ENCODE measurements at regions not wholly inside any gene's neighbourhood (a gene's known extent, or its start where the extent isn't known, plus 50 kb on each side); places are given as distances from the start of the nearest gene placed in this dataset.

- DNase-seq = no peak
These were observed 199.5 kb upstream of the ZNF536 start for GRCh38 chr19:30172613-30173242.

- no peak for DNase-seq
These were observed 198.4 kb upstream of the ZNF536 start for GRCh38 chr19:30173593-30174356.

DNA sequence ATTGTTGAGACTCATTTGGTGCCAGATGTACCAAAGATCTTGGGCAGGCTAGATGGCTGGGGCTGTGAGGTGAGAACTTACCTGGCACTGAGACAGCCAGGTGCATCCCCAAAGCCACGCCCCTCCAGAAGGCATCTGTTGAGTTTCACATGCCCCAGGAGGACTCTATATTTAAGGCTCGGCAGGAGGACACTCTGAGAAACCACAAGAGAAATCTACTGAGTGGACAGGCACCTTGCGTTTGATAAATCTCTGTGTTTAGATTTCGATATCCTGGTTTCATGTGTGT lies 197.9 kb upstream of the ZNF536 start:
- no peak for DNase-seq

DNA sequence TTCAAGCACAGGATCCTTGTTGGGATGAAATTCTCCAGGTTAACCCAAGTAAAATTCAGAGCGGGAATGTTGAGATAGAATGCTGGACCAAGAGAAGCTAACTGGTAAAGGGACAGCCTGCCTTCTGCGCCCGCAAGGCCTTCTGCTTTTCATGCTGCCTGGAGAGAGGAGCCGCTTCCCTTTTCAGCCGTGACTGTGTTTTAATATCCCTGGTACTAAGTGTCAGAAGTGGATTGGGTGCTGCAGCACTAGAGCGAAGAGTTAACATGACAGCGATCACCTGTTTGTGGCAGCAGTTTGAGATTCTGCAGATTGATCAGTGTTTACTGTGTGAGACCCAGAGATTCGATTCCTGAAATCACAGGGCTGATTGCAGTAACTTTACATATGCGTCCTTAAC lies 197.4 kb upstream of the ZNF536 start:
- no peak for DNase-seq

DNA sequence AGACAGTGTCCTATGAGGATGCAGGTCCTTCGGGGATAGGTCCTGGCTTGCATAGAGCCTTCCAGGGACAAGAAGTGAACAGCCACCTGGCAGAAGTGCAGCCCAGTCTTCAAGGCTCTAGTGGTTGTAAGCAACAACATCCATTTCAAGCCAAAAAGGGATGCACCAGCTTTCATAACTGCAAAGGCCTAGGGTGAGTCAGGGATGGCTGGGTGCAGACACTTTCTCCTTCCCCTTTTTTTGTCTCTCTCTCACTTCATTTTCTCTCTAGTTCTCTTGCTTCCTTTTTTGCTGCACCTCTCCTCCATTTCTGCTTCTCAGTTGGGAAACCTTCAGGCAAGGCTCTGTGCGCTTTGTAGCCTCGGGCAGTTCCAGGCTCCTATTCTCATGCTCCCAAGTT lies 196.2 kb upstream of the ZNF536 start:
- DNase-seq = no peak

- no peak for DNase-seq
These were observed 193.3 kb upstream of the ZNF536 start for GRCh38 chr19:30178721-30179402.

GRCh38 chr19:30180691-30181090 lies 191.5 kb upstream of the ZNF536 start:
- no peak for DNase-seq

GRCh38 chr19:30183807-30184490 lies 188.2 kb upstream of the ZNF536 start:
- no peak for DNase-seq

DNA sequence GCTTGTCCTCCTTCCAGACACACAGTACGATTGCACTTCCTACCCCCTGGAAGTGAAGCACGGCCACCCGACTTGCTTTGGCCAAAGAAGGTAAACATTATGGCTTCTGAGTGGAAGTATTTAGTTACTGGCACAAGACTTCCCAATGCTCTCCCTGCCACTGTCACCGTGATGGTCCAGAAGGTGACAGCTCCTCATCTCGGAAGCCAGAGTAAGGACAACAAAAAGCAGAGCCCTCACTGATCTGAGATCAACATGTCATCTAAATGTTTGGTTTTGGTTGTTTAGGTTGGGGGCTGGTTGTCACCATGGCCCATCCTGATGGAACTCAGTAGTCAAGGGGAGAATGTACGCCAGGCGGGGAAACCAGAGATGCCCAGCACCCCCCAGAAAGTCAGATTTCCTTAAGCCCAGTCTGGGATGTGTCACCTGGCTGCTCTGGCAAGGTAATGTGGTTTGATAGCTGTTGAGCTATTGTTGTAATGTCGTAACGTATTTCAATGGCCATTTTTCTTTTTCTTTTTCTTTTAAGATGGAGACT lies 170.1 kb upstream of the ZNF536 start:
- no peak for DNase-seq

DNA sequence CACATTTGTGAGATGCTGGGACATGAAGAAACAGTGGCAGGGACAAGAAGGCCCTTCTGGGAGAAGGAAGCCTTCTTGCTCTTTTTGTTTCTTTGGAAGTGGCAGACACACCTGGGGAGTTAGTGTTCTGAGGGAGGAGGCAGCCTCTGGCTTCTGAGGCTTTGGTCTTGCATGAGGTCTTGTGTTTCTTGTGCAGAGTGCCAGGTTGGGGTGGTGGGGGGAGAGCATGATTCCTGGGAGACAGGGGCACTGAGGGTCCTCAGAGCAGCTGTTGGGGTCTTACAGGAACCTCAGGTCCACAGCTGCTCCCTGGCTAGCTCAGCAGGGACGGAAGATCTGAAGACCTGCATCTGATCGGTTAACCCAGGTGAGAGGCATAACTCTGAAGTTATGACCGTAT lies 167.5 kb upstream of the ZNF536 start:
- DNase-seq = no peak

- DNase-seq = no peak
These were observed 166.0 kb upstream of the ZNF536 start for GRCh38 chr19:30206187-30206586.

GRCh38 chr19:30207357-30207756 lies 164.8 kb upstream of the ZNF536 start:
- DNase-seq = no peak

GRCh38 chr19:30208436-30209060 lies 163.6 kb upstream of the ZNF536 start:
- no peak for DNase-seq

DNA sequence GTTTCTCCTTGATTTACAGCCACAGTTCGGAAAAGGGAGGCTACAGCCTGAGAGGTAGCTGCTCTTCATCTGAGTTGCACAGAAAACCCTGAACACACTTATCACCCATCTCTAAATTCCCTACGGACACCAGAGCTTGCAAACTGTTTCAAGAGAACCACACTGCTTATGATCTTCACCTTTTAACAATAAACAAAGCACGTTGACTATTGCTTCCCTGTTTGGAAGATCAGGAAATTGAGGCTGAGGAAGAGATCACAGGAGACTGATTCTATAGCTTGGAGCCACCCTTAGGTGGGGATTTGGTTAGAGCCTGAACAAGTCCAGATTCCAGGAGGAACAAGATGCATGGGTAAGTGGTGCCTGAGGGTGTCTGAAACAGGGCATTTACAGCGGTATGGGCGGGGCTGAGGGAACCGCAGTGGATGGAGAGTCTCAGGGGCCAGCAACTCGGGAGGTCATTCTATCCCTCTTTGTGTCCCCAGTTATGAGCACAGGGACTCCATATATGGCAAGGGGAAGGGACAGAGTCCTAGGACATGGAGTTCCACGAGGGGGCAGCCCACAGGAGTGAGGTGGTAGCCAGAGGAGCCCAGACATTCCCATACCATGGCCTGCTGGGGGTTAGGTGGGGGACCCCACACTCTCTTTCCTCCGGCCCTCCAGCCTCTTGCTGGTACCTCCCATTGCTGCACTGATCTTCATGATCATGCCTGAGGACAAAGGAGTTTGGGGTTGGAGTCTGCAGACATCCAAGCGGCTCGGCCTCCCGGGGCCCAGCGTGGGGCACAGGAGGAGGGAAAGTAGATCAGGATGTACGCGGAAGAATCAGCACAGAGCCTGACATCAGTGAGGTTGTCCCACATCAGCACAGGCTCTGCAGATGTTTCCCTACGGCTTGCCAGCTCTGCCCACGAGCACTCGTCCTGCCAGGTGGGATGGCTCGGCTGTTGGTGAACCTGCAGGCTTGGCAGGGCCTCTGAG lies 162.3 kb upstream of the ZNF536 start:
- no peak for DNase-seq

DNA sequence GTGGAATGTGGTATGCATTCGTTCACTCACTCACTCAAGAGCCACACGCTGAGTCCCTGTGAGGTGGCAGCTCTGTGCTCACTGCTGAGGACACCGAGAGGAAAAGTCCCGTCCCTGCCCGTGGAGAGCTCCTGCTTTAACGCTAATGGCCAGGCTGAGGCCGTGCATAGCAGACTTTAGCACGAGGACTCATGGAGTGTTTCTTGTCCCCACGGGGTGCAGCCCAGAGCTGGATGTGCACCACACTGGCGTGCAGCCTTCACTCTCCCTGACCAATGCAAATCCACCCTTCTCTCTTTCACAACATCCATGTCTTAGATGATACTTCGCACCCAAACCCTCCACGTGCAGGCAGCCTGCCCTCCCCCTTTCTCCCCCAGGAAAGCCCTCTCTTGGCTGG lies 159.6 kb upstream of the ZNF536 start:
- DNase-seq = no peak

DNA sequence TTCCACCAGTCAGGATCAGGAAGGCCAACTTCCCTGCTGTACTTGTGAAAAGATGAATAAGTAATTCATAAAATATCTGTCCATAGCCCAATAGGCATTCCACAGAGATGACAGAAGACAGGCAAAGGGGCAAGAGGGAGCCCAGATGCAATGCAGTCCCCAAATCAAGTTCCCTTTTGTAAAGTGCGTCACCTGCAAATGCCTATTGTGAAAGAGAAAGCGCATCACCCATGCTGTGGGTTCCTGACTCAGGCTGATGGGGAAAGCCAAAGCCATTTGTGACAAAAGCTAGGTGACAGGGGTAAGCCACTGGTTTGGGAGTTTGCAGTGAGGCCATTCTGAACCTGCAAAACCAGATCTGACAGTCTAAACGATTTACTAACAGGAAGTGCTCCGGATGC lies 157.5 kb upstream of the ZNF536 start:
- DNase-seq = no peak

DNA sequence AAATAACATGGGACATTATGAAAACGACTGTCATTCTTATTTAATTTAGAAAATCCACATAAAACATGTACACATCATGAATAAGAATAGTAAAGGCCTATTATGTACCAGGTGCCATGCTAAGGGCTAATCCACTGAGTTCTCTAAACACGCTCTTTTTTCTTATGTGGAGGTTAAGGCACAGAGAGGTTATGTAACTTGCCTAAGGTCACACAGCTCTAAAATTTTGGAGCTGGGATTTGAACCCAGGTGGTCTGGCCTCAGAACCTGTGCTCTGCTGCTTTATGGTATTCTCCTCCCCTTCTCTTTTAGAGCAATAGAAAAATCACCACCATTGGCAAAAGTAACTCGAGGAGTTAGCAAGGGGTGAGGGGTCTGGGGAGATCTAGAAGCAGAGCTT lies 156.9 kb upstream of the ZNF536 start:
- no peak for DNase-seq

GRCh38 chr19:30216453-30216852 lies 155.7 kb upstream of the ZNF536 start:
- DNase-seq = no peak

- DNase-seq = no peak
These were observed 154.7 kb upstream of the ZNF536 start for GRCh38 chr19:30217461-30217860.

GRCh38 chr19:30219702-30220101 lies 152.5 kb upstream of the ZNF536 start:
- no peak for DNase-seq

DNA sequence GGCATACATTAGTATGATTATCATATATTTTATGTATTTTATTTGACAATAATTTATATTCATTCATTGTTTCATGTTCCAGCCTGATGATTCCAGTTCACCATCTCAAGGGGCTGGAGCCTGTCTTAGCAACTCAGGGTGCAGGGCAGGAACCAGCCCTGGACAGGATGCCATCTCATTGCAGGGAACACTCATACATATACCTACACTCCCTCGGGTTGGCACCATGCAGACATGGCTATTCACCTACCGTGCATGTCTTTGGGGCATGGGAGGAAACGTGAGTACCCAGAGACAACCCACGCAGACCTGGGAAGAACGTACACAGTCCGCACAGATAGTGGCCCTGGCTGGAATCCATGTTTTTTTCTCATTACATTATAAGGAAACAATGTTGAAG lies 151.0 kb upstream of the ZNF536 start:
- DNase-seq = no peak

- DNase-seq = no peak
These were observed 149.7 kb upstream of the ZNF536 start for GRCh38 chr19:30222428-30222873.

Measured in NCI-H1092 (cell line).